NB4 (cell line): ENCODE measurements at regions not wholly inside any gene's neighbourhood (a gene's known extent, or its start where the extent isn't known, plus 50 kb on each side); places are given as distances from the start of the nearest gene placed in this dataset.

Source experiments
- CTCF ChIP-seq: IDR thresholded peaks from one replicate; pipeline ENCODE4 v1.5.1; 2012; ENCODE audit warnings: low read depth, low read length
- MAX ChIP-seq: IDR thresholded peaks from 2 replicates; pipeline ENCODE4 v1.6.1; 2011; ENCODE audit warnings: low read depth, low read length

- no peak for TF ChIP-seq MAX
- no peak for TF ChIP-seq CTCF
Observed at GRCh38 chr4:97104666-97105065, 1038.6 kb downstream of the STPG2 start.
